Medulla oblongata (tissue), 1 donor: ENCODE measurements at regions not wholly inside any gene's neighbourhood (a gene's known extent, or its start where the extent isn't known, plus 50 kb on each side); places are given as distances from the start of the nearest gene placed in this dataset.

Experiments used
- DNase-seq: peaks from one replicate; pipeline ENCODE4 v3.0.0-alpha.2; 2015; ENCODE audit errors: extremely low spot score

GRCh38 chr20:56060486-56060885 is 55.2 kb upstream of the CBLN4 start:
- DNase-seq, result no peak

DNA sequence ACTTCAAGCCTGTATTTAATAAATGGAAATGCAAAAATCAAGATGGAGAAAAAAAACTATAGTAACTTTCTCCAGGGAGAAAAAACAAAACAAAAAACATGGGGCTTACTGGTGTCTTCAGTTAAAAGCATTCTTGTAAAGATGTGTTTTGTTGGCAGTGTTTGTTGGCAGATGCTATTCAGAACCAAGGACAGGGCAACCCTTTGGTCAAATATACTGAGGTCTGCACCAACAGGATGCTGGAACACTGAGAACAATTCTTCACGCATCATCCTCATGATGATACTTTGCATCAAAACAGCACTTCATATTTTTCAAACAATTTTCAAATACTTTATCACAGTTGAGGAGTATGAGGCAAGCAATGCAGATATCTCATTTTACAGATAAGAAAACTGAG is 63.7 kb upstream of the CBLN4 start:
- DNase-seq, result no peak

- no peak for DNase-seq
Measured at GRCh38 chr20:56072165-56072564, 66.8 kb upstream of the CBLN4 start.

DNA sequence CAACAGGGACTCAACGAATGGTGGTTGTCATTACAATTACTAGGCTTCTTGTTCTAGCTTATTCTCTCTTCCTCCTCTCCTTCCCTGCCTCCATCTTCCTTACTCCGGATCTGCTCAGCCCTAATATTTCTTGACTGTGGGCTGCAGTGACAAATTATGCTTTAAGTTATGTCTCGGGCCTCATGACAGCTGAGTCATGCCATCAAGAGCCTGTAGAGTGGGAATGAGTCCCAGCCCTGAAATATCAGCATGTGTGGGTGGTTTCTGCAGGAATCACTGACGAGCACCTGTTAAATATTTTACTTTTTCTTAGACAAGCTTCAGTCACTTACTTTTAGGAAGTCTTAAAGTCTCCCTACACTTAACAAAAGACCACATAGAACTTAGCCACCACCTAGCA is 83.1 kb upstream of the CBLN4 start:
- DNase-seq, result no peak

- DNase-seq, result no peak
Measured at GRCh38 chr20:56091628-56092234, 86.4 kb upstream of the CBLN4 start.

GRCh38 chr20:56094228-56094627 is 88.9 kb upstream of the CBLN4 start:
- DNase-seq, result no peak

DNA sequence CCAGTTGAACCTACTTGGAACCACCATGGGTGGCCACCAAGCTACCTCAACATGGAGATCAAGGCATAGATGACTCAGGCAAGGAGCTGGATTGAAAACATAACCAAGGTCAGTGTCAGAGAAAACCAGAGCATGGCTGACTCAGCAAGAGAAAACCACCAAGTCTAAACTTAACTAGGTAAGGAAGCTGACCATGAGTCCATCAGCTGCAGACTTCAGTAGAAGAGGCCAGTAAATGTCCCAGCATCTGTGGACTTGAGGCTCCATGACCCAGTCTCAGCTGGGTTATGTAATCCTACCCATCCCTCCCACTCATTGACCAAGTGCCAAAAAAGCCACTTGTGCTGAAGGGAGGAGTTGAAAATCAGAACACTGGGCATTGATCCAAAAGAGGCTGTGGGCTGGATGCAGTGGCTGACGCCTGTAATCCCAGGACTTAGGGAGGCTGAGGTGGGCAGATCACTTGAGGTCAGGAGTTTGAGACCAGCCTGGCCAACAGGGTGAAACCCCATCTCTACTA is 93.7 kb upstream of the CBLN4 start:
- no peak for DNase-seq

DNA sequence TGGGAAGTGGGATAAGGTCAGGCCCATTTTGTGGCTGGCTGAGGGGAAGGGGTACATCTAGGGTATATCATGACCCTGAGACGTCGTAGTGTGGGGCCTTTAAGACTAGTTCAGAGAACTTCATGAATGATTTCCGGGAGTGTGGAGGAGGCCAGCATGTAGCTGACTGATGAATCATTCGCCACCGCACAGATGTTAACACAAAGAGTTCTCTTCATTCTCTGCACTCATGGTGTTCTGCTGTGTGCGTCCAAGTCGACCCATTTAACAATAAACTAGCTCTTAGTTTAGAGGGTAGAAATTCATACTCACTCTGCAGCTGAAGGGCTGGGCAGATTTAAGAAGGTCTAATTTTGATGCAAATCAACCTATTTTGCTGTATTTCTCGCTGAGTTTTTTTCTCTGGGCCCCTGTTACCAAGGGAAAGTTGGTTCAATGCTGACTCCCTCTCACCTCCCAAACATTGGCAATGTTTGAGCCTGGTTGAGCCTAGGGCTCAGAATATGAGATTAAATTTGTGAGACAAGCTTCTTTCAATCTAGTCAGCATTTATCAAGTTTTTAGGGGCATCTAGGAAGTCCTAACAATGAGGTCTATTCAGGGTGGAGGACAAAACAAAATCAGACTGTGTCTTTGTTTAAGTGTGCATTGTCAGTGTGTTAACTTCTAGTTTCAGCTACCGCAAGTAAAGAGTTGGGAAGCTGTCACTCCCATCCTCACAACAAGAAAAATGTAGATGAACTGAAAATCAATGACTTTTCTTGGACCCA is 106.8 kb upstream of the CBLN4 start:
- peak; percentile 69 for DNase-seq

DNA sequence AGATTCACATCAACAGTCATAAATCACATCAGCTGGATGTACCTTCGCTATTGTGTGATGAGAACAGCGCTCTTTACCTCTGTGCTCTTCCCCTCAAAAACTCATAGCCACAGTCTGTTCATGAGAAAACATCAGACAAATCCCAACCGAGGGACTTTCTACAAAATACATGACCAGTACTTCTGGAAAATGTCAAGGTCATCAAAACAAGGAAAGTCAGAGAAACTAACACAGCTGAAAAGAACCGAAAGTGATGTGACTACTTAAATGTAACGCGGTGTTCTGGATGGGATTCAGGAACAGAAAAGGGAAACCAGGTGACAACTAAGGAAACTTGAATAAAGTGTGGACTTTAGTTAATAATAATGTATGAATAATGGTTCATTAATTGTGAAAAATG is 112.0 kb upstream of the CBLN4 start:
- DNase-seq, result no peak

DNA sequence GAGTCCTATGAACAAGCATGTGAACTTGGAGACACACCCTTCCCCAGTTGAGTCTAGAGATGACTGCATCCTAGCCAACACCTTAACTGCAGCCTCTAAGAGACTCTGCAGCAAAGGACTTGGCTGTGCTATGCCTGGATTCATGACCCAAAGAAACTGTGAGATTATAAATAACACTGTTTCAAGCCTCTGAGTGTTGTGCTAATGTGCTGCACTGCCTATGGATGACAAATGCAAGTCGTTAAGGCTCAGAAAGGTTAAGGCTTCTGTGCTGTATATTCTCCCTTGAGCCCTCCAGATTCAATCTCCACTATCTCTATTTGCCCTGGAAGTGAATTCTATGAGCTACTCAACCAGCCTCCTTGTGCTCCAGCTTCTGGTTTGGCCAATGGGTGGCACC is 116.5 kb upstream of the CBLN4 start:
- DNase-seq, result no peak

DNA sequence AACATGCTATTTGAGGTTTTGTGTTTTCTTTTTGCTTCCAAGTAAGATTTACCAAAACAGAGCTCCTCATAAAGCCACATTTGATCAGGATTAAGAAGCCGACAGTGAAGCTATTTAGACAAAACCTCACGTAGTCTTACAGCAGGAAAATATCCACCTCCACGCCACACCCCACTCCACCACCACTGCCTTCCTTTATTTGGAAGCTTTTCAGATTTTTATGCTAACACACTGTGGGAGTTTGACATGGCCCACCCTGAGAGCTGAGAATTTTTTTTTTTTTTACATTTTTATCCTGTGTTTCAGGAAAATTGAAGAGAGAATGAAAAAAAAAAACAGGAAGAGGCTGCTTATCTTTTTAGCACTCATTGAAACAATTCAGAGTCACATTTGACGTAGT is 104.8 kb upstream of the MC3R start:
- no peak for DNase-seq

GRCh38 chr20:56151834-56152233 is 96.7 kb upstream of the MC3R start:
- no peak for DNase-seq

DNA sequence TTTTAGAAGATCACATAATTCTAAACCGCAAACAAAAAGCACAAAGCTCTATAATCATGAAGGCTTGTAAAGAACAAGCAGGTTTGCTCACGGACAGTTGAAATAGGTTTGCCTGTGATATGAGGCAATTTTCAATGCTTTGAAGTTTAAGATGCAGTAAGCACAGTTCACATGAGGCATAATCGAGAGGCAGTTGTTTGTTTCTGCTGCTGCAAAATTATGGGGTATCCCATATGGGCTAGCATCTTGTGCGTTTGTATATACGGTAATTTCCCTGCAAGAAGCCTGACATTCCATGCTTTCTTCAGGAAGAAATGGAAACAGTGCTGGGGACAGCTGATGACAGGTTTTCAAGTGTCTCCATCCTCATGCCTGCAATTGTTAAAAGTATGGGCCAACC is 94.6 kb upstream of the MC3R start:
- DNase-seq, result no peak

- no peak for DNase-seq
Measured at GRCh38 chr20:56155625-56156024, 92.9 kb upstream of the MC3R start.

- DNase-seq, result no peak
Measured at GRCh38 chr20:56157530-56158203, 90.9 kb upstream of the MC3R start.

GRCh38 chr20:56158489-56158888 is 90.0 kb upstream of the MC3R start:
- DNase-seq, result no peak

DNA sequence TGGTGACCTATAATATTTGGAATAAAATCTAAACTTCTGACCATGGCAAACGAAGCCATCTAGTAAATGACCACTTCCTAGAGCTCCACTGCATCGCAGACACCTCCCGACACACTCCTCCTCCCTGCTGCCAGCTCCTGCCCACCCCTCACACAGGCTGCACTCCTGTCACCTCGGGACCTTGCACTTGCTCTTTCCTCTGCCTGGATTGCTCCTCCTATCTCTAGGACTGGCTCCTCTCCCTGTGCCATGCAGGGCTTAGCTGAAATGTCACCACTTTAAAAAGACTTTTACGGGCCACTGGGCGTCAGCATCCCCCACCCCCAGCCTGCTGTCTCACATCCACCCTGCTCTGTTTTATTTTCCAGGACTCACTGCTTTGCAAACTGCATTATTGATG is 87.6 kb upstream of the MC3R start:
- DNase-seq, result no peak

- DNase-seq, result no peak
Measured at GRCh38 chr20:56163806-56164205, 84.7 kb upstream of the MC3R start.

DNA sequence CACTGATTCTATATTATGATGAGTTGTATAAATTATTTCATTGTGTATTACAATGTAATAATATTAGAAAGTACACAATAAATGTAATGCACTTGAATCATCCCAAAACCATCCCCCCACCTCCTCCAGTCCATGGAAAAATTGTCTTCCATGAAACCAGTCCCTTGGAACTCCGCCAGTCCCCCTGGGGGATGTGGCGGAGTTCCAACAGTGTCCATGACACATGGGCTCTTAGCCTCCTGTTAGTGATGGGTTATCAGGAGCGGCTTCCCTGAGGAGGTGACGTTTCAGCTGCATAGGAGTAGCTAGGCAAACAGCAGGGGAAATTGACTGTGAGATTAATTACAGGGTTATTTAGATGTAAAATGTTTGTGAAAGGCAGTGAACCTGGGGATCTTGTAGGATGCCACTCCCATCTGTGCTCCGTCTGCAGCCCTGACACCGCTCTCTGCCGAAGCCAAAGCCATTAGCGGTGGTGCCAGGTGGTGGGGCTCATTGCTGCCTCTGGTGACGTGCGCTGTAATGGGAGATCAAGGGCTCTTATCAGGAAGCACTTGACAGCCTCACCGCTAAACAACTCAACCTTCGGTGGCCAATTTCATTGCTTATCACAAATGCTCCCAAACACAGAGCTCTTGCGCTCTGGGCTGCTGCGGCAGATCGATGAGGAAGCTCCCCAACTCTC is 81.6 kb upstream of the MC3R start:
- no peak for DNase-seq

GRCh38 chr20:56171087-56172012 is 77.2 kb upstream of the MC3R start:
- peak; percentile 74 for DNase-seq

DNA sequence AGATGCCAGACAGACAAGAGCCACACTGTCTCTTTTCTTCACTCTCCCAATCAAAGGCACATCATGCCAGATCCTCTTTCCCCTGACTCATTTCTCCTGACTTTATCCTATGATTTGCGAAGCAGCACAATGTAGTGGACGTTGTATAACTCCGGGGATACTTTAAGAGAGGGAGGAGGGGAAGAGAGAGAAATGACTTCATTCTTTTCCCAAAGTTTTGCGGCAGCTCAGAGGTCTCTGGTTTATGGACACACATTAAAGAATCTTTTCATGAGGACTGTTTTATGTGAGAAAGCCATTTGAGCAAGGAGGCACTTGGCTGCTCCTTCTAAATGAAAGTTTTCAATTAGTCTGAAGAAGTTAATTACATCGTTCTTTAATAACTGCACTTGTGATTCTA is 75.1 kb upstream of the MC3R start:
- DNase-seq, result no peak
